ENCODE measurements at regions not wholly inside any gene's neighbourhood (a gene's known extent, or its start where the extent isn't known, plus 50 kb on each side); places are given as distances from the start of the nearest gene placed in this dataset.

DNA sequence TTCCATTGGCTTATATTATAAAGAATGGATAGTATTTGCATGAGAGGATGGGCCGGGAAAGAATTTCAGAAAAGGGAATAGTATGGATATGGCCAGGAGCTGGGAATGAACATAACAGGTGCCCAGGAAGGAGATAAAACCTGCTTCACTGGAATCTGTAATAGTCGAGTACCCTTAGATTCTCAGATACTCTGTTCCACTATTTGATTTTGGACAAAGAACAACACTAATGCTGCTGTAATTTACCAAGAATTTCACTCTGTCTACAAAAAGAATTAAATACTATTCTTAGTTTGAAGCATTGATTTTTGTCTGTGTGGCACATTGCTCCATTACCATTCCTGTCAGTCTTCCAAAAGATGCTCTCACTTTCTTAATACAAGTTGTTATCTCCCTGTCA lies 718.2 kb upstream of the LRRN3 start:
- TF ChIP-seq, protein P1, sequence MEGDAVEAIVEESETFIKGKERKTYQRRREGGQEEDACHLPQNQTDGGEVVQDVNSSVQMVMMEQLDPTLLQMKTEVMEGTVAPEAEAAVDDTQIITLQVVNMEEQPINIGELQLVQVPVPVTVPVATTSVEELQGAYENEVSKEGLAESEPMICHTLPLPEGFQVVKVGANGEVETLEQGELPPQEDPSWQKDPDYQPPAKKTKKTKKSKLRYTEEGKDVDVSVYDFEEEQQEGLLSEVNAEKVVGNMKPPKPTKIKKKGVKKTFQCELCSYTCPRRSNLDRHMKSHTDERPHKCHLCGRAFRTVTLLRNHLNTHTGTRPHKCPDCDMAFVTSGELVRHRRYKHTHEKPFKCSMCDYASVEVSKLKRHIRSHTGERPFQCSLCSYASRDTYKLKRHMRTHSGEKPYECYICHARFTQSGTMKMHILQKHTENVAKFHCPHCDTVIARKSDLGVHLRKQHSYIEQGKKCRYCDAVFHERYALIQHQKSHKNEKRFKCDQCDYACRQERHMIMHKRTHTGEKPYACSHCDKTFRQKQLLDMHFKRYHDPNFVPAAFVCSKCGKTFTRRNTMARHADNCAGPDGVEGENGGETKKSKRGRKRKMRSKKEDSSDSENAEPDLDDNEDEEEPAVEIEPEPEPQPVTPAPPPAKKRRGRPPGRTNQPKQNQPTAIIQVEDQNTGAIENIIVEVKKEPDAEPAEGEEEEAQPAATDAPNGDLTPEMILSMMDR (IDR thresholded peaks at IDR 0.05): no peak
- Mint-ChIP-seq H3K27ac (no peak overlapping the region), H3K9me3 (peaks cover 2% of the 10 kb centered on the region), H3K27me3 (no peaks in the 10 kb centered on the region), H3K36me3 (ENCODE audit: low read depth) (no peaks in the 10 kb centered on the region), H3K4me1 (ENCODE audit: low read depth) (no peaks in the 10 kb centered on the region), H3K4me3 (no peak overlapping the region)
- intact Hi-C loops (cut with micrococcal nuclease): no loop called here
- CTCF ChIA-PET: no interaction called here
- ATAC-seq: no peak
- POLR2A ChIA-PET: no interaction called here
- no peak for DNase-seq

- TF ChIP-seq, protein P1 (IDR thresholded peaks at IDR 0.05): no peak
- no peak for DNase-seq
- Mint-ChIP-seq H3K4me3 (no peak overlapping the region), H3K36me3 (ENCODE audit: low read depth) (no peaks in the 10 kb centered on the region), H3K9me3 (peaks cover 2% of the 10 kb centered on the region), H3K27ac (no peak overlapping the region), H3K4me1 (ENCODE audit: low read depth) (no peaks in the 10 kb centered on the region), H3K27me3 (no peaks in the 10 kb centered on the region)
- ChIA-PET POLR2A (no interaction called here), CTCF (no interaction called here)
- no peak for ATAC-seq
- intact Hi-C loops (cut with micrococcal nuclease): no loop called here
Observed at GRCh38 chr7:110373416-110373815, 717.5 kb upstream of the LRRN3 start.

DNA sequence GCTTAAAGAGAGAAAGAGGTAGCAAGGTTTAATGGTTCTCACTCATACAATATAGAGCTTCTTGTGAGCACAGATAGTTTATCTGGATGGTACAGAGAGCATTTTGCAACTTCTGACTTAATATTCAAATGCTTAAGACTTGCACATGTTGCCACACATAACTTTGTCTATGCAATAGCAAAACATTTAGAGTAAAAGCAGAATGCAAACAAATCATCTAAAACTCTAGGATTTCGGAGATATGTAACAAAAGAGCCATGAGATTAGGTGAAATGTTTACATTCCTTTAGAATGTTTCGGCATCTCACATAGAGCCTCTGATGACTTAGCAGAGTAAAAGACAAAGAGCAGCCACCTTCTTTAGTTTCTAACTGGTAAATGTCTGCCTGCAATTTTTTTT lies 717.1 kb upstream of the LRRN3 start:
- Mint-ChIP-seq H3K4me3 (no peak overlapping the region), H3K27ac (no peak overlapping the region), H3K9me3 (peaks cover 2% of the 10 kb centered on the region), H3K4me1 (ENCODE audit: low read depth) (no peaks in the 10 kb centered on the region), H3K36me3 (ENCODE audit: low read depth) (no peaks in the 10 kb centered on the region), H3K27me3 (no peaks in the 10 kb centered on the region)
- ChIA-PET CTCF (no interaction called here), POLR2A (no interaction called here)
- DNase-seq (no peak), ATAC-seq (no peak)
- TF ChIP-seq, protein P1 (IDR thresholded peaks at IDR 0.05): no peak
- intact Hi-C loops (cut with micrococcal nuclease): no loop called here

DNA sequence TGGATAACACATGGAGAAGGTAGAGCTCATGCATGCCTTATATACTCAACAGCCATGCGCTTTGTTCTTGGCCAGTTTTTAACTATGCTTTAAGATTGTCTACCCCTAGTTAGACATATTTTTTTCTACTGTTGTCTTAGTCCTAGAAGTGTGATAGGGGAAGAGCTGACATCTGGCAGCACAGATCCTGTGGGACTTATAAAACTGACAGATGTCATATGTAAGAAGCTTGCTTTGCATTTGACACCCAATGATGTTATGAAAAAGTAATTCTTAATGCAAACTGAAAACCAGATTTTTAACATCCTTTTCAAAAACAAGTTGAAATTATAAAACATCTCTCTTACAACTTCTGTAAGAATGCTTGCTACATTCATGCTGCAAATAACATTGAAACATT lies 715.9 kb upstream of the LRRN3 start:
- ATAC-seq (no peak), DNase-seq (no peak)
- Mint-ChIP-seq H3K9me3 (no peaks in the 10 kb centered on the region), H3K4me1 (ENCODE audit: low read depth) (no peaks in the 10 kb centered on the region), H3K4me3 (no peak overlapping the region), H3K27ac (no peak overlapping the region), H3K36me3 (ENCODE audit: low read depth) (no peaks in the 10 kb centered on the region), H3K27me3 (no peaks in the 10 kb centered on the region)
- TF ChIP-seq, protein P1 (IDR thresholded peaks at IDR 0.05): no peak
- intact Hi-C loops (cut with micrococcal nuclease): no loop called here
- POLR2A ChIA-PET: no interaction called here
- CTCF ChIA-PET: no interaction called here

- Mint-ChIP-seq H3K4me3 (no peak overlapping the region), H3K9me3 (no peaks in the 10 kb centered on the region), H3K36me3 (ENCODE audit: low read depth) (no peaks in the 10 kb centered on the region), H3K27me3 (peaks cover 1% of the 10 kb centered on the region), H3K27ac (no peak overlapping the region), H3K4me1 (ENCODE audit: low read depth) (no peaks in the 10 kb centered on the region)
- no peak for ATAC-seq
- intact Hi-C loops (cut with micrococcal nuclease): no loop called here
- ChIA-PET CTCF (no interaction called here), POLR2A (no interaction called here)
- TF ChIP-seq, protein P1 (IDR thresholded peaks at IDR 0.05): no peak
- no peak for DNase-seq
Observed at GRCh38 chr7:110382736-110383135, 708.2 kb upstream of the LRRN3 start.

Measured in activated CD8-positive, alpha-beta T cell treated with anti-CD3 and anti-CD28 coated beads for 36 hours (primary cell).